Endodermal cell (in vitro differentiated cells): ENCODE measurements at regions not wholly inside any gene's neighbourhood (a gene's known extent, or its start where the extent isn't known, plus 50 kb on each side); places are given as distances from the start of the nearest gene placed in this dataset.

ENCODE experiments used
- DNase-seq: peaks from one replicate; pipeline ENCODE4 v3.0.0-alpha.2; 2017
- H3K27ac ChIP-seq: 2 replicates; pipeline ENCODE4 v1.5.1; 2013; ENCODE audit warnings: mild to moderate bottlenecking, low read depth, low read length, moderate library complexity
- H3K27me3 ChIP-seq: 2 replicates; pipeline ENCODE4 v1.6.1; 2013; ENCODE audit warnings: mild to moderate bottlenecking, low read length, moderate library complexity; ENCODE audit not compliant: insufficient read depth, control insufficient read depth, poor library complexity, severe bottlenecking
- H3K36me3 ChIP-seq: 2 replicates; pipeline ENCODE4 v1.7.0; 2013; ENCODE audit warnings: mild to moderate bottlenecking, low read length, moderate library complexity; ENCODE audit not compliant: control insufficient read depth, insufficient read depth
- H3K4me1 ChIP-seq: one replicate; pipeline ENCODE4 v1.7.0; 2013; ENCODE audit warnings: low read length; ENCODE audit not compliant: control insufficient read depth, insufficient read depth
- H3K4me3 ChIP-seq: 2 replicates; pipeline ENCODE4 v1.5.1; 2013; ENCODE audit warnings: mild to moderate bottlenecking, low read length, moderate library complexity
- H3K9ac ChIP-seq: 2 replicates; pipeline ENCODE4 v1.6.1; 2013; ENCODE audit warnings: mild to moderate bottlenecking, low read length, moderate library complexity; ENCODE audit not compliant: poor library complexity, severe bottlenecking; ENCODE audit errors: extremely low read depth
- H3K9me3 ChIP-seq: 2 replicates; pipeline ENCODE4 v1.6.1; 2013; ENCODE audit warnings: mild to moderate bottlenecking, low read length, moderate library complexity; ENCODE audit not compliant: control insufficient read depth
- H3K27ac Mint-ChIP-seq: 2 replicates; pipeline ENCODE4 v1.8.0; 2020; ENCODE audit warnings: mixed read lengths
- H3K27me3 Mint-ChIP-seq: 2 replicates; pipeline ENCODE4 v1.8.0; 2021; ENCODE audit warnings: mild to moderate bottlenecking, mixed read lengths; ENCODE audit not compliant: insufficient read depth
- H3K36me3 Mint-ChIP-seq: 2 replicates; pipeline ENCODE4 v1.8.0; 2020; ENCODE audit warnings: low read depth, mixed read lengths
- H3K4me1 Mint-ChIP-seq: 2 replicates; pipeline ENCODE4 v1.8.0; 2020; ENCODE audit warnings: mixed read lengths
- H3K4me3 Mint-ChIP-seq: 2 replicates; pipeline ENCODE4 v1.8.0; 2020; ENCODE audit warnings: mild to moderate bottlenecking, moderate library complexity, mixed read lengths
- H3K9me3 Mint-ChIP-seq: 2 replicates; pipeline ENCODE4 v1.8.0; 2020; ENCODE audit warnings: mild to moderate bottlenecking, mixed read lengths
- CTCF ChIP-seq: fragments of 200-600 bp; sonication (generic); conservative IDR thresholded peaks from 2 replicates; pipeline ENCODE4 v1.5.0; 2021; ENCODE audit warnings: antibody characterized with exemption, mild to moderate bottlenecking
- WGBS, 2 experiments: methylation state at CpG; one replicate each; pipeline versions ENCODE4 v1.1.5 to v1.1.7; 2013; ENCODE audit warnings: missing lambda C conversion rate in 2 of 2, mixed read lengths in 1 of 2; ENCODE audit not compliant: insufficient coverage in 1 of 2, insufficient read length in 1 of 2; 5-methylcytosine and 5-hydroxymethylcytosine counted together

- 32 to 38% methylated on average over 1 of the region's 1 CpG for WGBS, 2 experiments
- H3K9ac ChIP-seq, result no peak overlapping the region
- no peak for DNase-seq
Measured at GRCh38 chr2:13115643-13116042, 398.9 kb downstream of the TRIB2 start.

DNA sequence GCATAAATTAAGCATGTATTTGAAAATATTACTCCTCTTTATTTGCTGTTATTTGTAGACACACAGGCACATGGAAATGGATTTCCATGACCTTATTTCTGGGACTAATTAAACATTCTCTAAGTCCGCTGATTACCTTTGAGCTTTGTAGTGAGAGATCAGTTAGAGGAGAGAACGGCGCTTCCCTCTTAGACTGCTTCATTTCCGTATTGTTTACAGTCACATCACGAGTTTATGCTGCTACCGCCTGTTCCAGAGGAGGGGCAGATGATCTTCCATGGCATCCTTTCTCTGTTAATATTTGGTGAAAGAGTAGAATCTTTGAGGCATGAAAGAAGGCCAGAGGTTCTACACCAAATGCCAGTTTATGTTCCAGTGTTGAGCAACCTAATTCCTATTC is 404.4 kb downstream of the TRIB2 start:
- H3K27me3 Mint-ChIP-seq, result no peaks in the 10 kb centered on the region
- H3K36me3 Mint-ChIP-seq, result no peaks in the 10 kb centered on the region
- 87 to 98% methylated on average over 4 to 6 of the region's 6 CpGs for WGBS, 2 experiments
- H3K36me3 ChIP-seq, result no peaks in the 10 kb centered on the region
- peaks cover 2% of the 10 kb centered on the region for H3K9me3 Mint-ChIP-seq
- no peak overlapping the region for H3K4me3 ChIP-seq
- DNase-seq, result no peak
- no peak overlapping the region for H3K27ac Mint-ChIP-seq
- H3K27me3 ChIP-seq, result no peaks in the 10 kb centered on the region
- peaks cover 60% of the 10 kb centered on the region for H3K9me3 ChIP-seq
- no peaks in the 10 kb centered on the region for H3K4me1 ChIP-seq
- H3K4me3 Mint-ChIP-seq, result no peak overlapping the region
- H3K27ac ChIP-seq, result no peak overlapping the region
- no peak overlapping the region for H3K9ac ChIP-seq
- H3K4me1 Mint-ChIP-seq, result peaks cover 5% of the 10 kb centered on the region
- TF ChIP-seq CTCF, result no peak

More at GRCh38 chr2:13115643-13116042, 398.9 kb downstream of the TRIB2 start:
- Mint-ChIP-seq H3K27ac (no peak overlapping the region), H3K4me3 (no peak overlapping the region), H3K36me3 (no peaks in the 10 kb centered on the region), H3K27me3 (no peaks in the 10 kb centered on the region), H3K9me3 (no peaks in the 10 kb centered on the region), H3K4me1 (peaks cover 22% of the 10 kb centered on the region)
- no peaks in the 10 kb centered on the region for H3K36me3 ChIP-seq
- H3K27ac ChIP-seq, result peak overlapping the region; percentile 29
- no peaks in the 10 kb centered on the region for H3K4me1 ChIP-seq
- no peak overlapping the region for H3K4me3 ChIP-seq
- peaks cover 81% of the 10 kb centered on the region for H3K9me3 ChIP-seq
- H3K27me3 ChIP-seq, result no peaks in the 10 kb centered on the region
- TF ChIP-seq CTCF, result no peak

DNA sequence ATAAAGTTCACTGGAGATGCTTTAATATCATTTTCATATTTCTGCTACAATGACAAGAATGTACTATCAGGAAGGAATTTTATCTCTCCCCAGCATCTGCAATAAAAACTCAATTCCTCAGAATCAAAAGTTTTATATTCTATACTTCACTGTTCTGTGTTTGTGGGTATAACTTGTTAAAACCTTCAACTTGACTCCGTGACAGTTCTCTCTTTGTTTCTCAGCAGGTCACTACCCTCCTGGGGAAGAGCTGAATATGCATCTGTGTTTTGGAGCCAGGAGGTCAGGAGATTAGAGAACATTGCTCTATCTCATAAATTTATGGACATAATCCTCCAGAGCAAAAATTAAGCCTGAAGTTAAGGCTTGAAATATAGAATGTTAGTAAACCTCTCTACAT is 411.4 kb downstream of the TRIB2 start:
- peaks cover 22% of the 10 kb centered on the region for H3K9me3 Mint-ChIP-seq
- no peak for TF ChIP-seq CTCF

More for the DNA sequence above, 411.4 kb downstream of the TRIB2 start:
- Mint-ChIP-seq H3K36me3 (no peaks in the 10 kb centered on the region), H3K27ac (no peak overlapping the region), H3K27me3 (no peaks in the 10 kb centered on the region), H3K4me3 (no peak overlapping the region), H3K4me1 (no peaks in the 10 kb centered on the region)
- H3K4me3 ChIP-seq, result no peak overlapping the region
- 44% methylated on average over 1 of the region's 1 CpG; no CpG with 5 or more reads in 1 of the 2 experiments for WGBS, 2 experiments
- no peak for DNase-seq
- H3K9ac ChIP-seq, result no peak overlapping the region
- H3K36me3 ChIP-seq, result no peaks in the 10 kb centered on the region
- H3K9me3 ChIP-seq, result peaks cover 80% of the 10 kb centered on the region
- no peaks in the 10 kb centered on the region for H3K4me1 ChIP-seq
- no peak overlapping the region for H3K27ac ChIP-seq
- H3K27me3 ChIP-seq, result no peaks in the 10 kb centered on the region
